HUDEP-2 (cell line): ENCODE measurements at regions not wholly inside any gene's neighbourhood (a gene's known extent, or its start where the extent isn't known, plus 50 kb on each side); places are given as distances from the start of the nearest gene placed in this dataset.
"Not testable (repeated sequence)": the region's sequence is repeated elsewhere in the genome, so short reads cannot be mapped to it uniquely, and the experiment has no call there.

Experiments
- DNase-seq, 76 experiments: peaks; one replicate each; lab custom pipeline; 2025; ENCODE audit not compliant: unreplicated experiment in 76 of 76; lab: John Stamatoyannopoulos, UW

DNA sequence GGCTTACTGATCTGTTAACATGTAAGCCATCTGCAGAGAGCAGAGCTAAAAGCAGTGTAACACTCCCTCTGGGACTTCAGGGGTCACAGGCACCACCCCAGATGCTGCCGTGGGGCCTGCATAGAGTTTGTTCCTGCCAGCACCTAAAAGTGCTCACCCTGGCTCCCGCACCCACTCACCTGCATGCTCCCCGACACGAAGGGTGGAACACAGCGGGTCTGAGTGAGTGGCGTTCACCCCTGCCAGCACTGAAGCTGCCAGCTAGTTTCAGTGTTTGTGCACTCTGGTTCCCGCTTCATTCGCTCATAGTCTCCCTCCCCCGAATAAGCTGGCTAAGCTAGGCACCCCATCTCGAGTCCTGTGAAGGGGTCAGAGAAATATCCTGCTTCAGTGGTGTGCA is 1681.0 kb downstream of the NCAM2 start:
- no peak for DNase-seq

DNA sequence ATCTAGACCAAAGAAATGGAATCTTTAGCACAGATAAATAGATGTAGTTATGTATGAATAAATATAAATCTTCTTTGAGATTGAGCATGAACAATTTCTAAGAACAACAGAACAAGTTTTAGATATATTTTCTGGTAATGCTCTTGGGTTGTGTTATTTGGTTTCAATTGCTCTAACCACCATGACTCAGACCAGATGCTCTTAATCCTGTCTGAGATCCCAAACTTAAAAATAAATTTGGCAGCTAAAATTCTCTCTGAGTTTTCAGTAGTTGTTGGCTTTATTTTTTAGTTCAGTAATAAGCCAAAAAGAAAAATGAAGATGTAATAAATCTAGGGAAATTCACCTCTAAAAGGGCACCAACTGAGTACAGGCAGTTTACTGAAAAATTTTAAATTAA is 1693.4 kb downstream of the NCAM2 start:
- DNase-seq, result no peak

DNA sequence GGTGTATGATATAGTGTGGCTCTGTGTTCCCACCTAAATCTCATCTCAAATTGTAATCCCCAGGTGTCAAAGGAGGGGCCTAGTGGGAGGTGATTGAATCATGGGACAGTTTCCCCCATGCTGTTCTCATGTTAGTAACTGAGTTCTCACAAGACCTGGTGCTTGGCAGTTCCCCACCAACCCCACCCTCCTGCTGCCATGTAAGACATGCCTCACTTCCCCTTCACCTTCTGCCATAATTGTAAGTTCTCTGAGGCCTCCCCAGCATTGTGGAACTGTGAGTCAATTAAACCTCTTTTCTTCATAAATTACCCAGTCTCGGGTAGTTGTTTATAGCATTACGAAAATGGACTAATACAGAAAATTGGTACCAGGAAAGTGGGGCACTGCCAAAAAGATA is 1705.3 kb downstream of the NCAM2 start:
- no peak for DNase-seq

- no peak for DNase-seq
These were observed 1712.5 kb downstream of the NCAM2 start for GRCh38 chr21:22710721-22711120.

DNA sequence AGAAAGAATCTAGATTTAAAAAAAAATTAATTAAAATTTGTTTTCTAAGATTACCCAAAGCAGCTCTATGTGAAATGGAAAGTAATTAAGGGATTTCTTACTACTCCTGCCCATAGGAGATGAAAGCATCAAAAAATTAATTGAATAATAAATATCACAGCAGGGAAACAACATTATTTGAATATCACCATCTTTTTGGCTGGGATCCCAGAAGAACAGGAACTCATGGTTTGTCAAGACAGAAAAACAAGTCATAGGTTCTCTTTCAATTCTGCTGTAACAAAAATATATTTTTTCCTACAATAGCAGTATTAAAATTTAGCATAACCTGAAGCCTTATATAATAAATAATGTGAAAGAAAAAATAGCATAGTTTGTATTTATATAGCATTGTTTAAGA is 1713.4 kb downstream of the NCAM2 start:
- no peak for DNase-seq

DNA sequence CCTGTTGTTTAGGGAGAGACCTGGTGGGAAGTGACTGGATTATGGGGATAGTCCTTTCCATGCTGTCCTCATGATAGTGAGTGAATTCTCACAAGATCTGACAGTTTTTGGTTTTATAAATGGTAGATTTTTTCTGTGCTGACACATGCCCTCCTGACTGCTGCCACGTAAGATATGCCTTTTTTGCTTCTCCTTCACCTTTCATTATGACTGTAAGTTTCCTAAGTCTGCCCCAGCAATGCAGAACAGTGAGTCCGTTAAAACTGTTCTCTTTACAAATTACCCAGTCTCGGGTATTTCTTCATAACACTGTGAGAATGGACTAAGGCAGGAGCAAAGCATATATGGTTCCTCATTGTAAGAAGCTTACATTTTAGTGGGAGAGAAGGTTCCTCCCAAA is 1727.2 kb downstream of the NCAM2 start:
- no peak for DNase-seq

- DNase-seq, result no peak
These were observed 1729.9 kb downstream of the NCAM2 start for GRCh38 chr21:22728091-22728490.

- no peak for DNase-seq
These were observed 1744.9 kb downstream of the NCAM2 start for GRCh38 chr21:22743085-22743484.

DNA sequence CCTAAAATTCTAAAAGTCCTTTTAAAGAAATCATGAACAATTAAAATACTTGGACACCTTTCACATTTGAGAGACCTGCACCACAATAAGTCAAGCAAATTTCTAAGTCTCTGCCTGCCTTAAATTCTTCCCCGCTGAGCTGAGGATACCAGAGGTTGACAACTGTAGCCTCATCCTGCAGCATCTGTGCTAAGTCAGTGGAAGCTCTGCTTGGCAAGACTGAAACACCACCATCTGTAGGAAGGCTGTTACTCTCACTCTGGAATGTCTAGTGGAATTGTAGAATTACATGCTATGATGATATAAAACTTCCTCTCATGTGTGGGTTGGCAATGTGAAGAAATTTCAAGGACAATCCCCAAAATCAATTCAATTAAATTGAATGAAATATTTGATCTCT is 1756.5 kb downstream of the NCAM2 start:
- DNase-seq, result no peak

- DNase-seq, result no peak
These were observed 1760.3 kb downstream of the NCAM2 start for GRCh38 chr21:22758478-22758877.

GRCh38 chr21:22762463-22762862 is 1764.3 kb downstream of the NCAM2 start:
- no peak for DNase-seq

DNA sequence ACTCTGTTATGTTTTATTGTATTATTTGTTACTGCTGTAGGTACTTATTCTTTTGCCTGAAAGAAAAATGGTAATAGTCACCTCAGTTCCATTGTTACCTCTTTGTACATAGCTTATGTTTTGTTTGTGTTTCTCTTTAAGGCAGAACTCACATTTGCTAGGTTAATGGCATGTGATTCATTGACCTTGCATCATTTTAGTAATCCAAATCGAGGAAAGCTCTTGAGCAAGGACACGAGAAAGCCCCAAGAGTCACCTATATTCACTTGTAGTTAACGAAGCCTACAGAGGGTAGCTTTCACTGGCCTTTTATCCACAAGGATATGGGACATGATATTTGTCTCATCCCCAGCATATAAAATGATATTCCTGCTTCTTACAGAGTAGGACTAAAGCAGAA is 1765.2 kb downstream of the NCAM2 start:
- no peak for DNase-seq

- DNase-seq, result no peak
These were observed 1766.0 kb downstream of the NCAM2 start for GRCh38 chr21:22764222-22764621.

- no peak for DNase-seq
These were observed 1793.2 kb downstream of the NCAM2 start for GRCh38 chr21:22791376-22791775.

DNA sequence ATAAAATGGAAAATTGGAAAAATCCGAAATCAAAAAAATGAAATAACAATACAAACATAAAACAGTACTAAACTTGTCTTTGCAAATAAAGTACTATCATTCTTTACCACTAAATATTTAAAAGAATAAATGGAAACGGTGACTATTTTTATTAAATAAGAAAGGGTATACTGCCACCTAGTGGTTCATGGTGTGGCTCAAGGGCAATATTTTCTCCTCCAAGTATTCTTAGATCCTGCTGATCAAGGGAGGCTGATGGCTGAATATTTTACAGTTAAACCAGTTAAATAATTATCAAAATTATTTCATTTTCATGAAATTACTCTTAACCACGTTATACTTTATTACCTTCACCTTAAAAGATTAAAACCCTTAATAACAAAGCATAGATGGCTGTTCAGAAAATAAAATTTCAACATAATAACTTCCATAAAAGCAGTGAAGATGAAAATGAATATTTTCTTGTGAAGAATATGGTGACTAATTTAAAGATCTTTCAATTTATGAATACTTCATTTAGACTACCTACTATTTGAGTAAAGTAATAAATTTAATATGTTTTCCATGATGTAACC is 1793.9 kb downstream of the NCAM2 start:
- DNase-seq, result peak in 21 of 76 experiments; percentile 3 to 67 (median 10)

DNA sequence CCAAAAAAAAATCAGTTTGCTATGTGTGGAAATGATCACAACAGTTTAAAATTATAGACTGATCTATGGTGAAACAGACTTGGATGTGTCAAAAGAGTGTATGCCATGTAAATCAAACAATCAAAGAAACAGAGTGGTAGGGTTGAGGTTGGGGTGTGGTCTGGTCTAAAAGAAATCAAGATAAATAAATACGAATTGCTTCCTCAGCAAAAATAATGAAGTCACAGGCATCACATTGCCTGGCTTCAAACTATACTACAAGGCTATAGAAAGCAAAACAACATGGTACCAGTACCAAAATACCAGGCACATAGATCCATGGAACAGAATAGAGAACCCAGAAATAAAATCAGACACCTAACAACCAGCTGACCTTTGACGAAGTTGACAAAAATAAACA is 1796.9 kb downstream of the NCAM2 start:
- DNase-seq, result no peak

DNA sequence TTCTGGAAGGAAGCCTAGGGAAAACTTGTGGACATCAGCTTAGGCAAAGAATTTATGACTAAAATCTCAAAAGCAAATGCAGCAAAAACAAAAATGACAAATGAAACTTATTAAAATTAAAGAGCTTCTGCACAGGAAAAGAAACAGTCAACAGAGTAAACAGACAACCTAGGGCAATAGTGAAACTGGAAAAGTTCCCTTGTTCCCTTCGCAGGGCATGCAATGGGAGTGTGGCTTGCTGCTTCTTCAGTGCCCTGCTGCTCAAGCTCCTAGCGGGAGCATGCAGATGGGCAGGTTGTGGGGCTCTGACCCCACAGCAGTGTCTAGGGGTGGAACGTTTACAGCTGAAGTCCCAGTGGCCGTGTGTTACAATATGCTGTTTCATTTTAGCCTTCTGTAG is 1797.4 kb downstream of the NCAM2 start:
- DNase-seq, result no peak

- DNase-seq, result no peak
These were observed 1797.9 kb downstream of the NCAM2 start for GRCh38 chr21:22796147-22796546.

GRCh38 chr21:22804151-22804550 is 1805.9 kb downstream of the NCAM2 start:
- DNase-seq, result no peak

GRCh38 chr21:22806278-22806677 is 1808.1 kb downstream of the NCAM2 start:
- no peak for DNase-seq

DNA sequence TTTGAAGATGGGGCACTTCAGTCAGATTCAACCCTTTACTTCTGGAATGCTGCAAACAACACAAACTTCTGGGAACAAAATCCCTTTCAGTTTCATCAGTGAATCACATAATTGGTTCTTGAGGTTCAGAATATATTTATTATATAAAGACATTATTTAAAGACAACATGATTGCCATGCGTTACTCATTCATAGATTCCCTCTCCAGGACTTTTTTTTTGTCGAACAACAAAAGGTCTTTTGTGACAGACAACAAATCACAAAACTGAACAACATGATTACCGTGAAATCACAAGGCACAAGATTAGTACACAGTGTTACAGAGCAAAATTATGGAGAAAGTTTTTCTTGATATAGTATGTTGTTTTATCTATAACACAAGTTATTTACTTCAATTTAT is 1815.0 kb downstream of the NCAM2 start:
- no peak for DNase-seq

GRCh38 chr21:22818681-22819485 is 1820.7 kb downstream of the NCAM2 start:
- not testable (repeated sequence) for DNase-seq

GRCh38 chr21:22827422-22827821 is 1829.2 kb downstream of the NCAM2 start:
- no peak for DNase-seq
